HCT116 (cell line): ENCODE measurements at regions not wholly inside any gene's neighbourhood (a gene's known extent, or its start where the extent isn't known, plus 50 kb on each side); places are given as distances from the start of the nearest gene placed in this dataset.

Source experiments
- ATAC-seq: fragments of 200-7000 bp; cut with Tn5 transposase; 2 replicates; pipeline ENCODE4 v1.9.1; 2020; ENCODE audit warnings: mild to moderate bottlenecking, moderate library complexity
- BruUV-seq: library from RNA; stranded (reverse); fragments of 400-500 nt; replicated peaks from 2 replicates; lab custom pipeline; 2021; lab: Mats Ljungman, UMichigan
- CTCF ChIA-PET: fragments of 300-600 bp; sonication (Branson Sonifier 250); formaldehyde crosslinking; loops from one replicate; lab custom pipeline; 2021; ENCODE audit warnings: antibody characterized with exemption; lab: Charles Lee
- POLR2A ChIA-PET: fragments of 300-600, 350-600 bp; sonication (Branson Sonifier 250); formaldehyde crosslinking; loops from one replicate; lab custom pipeline; 2021; ENCODE audit warnings: antibody characterized with exemption; lab: Charles Lee
- RAD21 ChIA-PET, 2 experiments: fragments of 300-600 bp; sonication (Branson Sonifier 250); formaldehyde crosslinking; loops; one replicate each; lab custom pipeline; 2023; ENCODE audit warnings: low total read pairs in 2 of 2; ENCODE audit not compliant: uncharacterized antibody in 2 of 2, unreplicated experiment in 2 of 2, low non-redundant PET in 1 of 2; lab: Charles Lee
- DNase-seq: peaks from one replicate; pipeline ENCODE4 v3.0.0-alpha.2; 2010; ENCODE audit warnings: low read depth, low spot score
- H2AFZ ChIP-seq: fragments of 200-600 bp; shearing (Covaris generic), sonication (generic); 2 replicates; pipeline ENCODE4 v1.6.1; 2017; ENCODE audit warnings: low read depth, mixed run types, mixed read lengths, antibody characterized with exemption, low read length; ENCODE audit not compliant: poor library complexity, severe bottlenecking
- H3K27ac ChIP-seq: 2 replicates; pipeline ENCODE4 v1.5.1; 2012; ENCODE audit warnings: low read depth, low read length
- H3K27me3 ChIP-seq: fragments of 200-600 bp; sonication (generic); 2 replicates; pipeline ENCODE4 v1.6.1; 2016; ENCODE audit warnings: mixed run types, low read length, mixed read lengths; ENCODE audit not compliant: insufficient read depth
- H3K36me3 ChIP-seq, 2 experiments: fragments of 200-500 bp in 1 of 2; fragments of 200-600 bp in 1 of 2; sonication (Bioruptor generic) in 1 of 2; sonication (generic) in 1 of 2; 2 replicates each; pipeline versions ENCODE4 v1.5.1 to v1.6.1; 2014 to 2016; ENCODE audit warnings: low read length in 2 of 2, inconsistent platforms in 1 of 2, mixed read lengths in 1 of 2, mixed run types in 1 of 2; ENCODE audit not compliant: insufficient read depth in 2 of 2, control insufficient read depth in 1 of 2
- H3K4me1 ChIP-seq, 2 experiments: fragments of 200-600 bp in 1 of 2; sonication (generic) in 1 of 2; 2 replicates each; pipeline versions ENCODE4 v1.5.1 to v1.6.1; 2012 to 2017; ENCODE audit warnings: low read length in 2 of 2, inconsistent platforms in 1 of 2, mild to moderate bottlenecking in 1 of 2, mixed read lengths in 1 of 2, mixed run types in 1 of 2, moderate library complexity in 1 of 2; ENCODE audit not compliant: insufficient read depth in 2 of 2, control insufficient read depth in 1 of 2
- H3K4me2 ChIP-seq: fragments of 200-600 bp; sonication (generic); 2 replicates; pipeline ENCODE4 v1.6.1; 2017; ENCODE audit warnings: mixed run types, low read length, mixed read lengths
- H3K4me3 ChIP-seq, 2 experiments: fragments of 200-600 bp in 1 of 2; sonication (generic) in 1 of 2; replicated peaks in 1 of 2; 2 replicates each; pipeline ENCODE4 v1.5.1; 2011 to 2016; ENCODE audit warnings: low read length in 2 of 2, control low read depth in 1 of 2, low read depth in 1 of 2, mild to moderate bottlenecking in 1 of 2, mixed read lengths in 1 of 2, mixed run types in 1 of 2
- H3K79me2 ChIP-seq: fragments of 200-600 bp; sonication (generic); 2 replicates; pipeline ENCODE4 v1.6.1; 2017; ENCODE audit warnings: mild to moderate bottlenecking, mixed run types, low read length, moderate library complexity, mixed read lengths; ENCODE audit not compliant: insufficient read depth
- H3K9ac ChIP-seq: fragments of 200-600 bp; sonication (generic); 2 replicates; pipeline ENCODE4 v1.6.1; 2016; ENCODE audit warnings: low read length, mixed read lengths
- H3K9me2 ChIP-seq: fragments of 200-600 bp; sonication (generic), shearing (Covaris generic); 2 replicates; pipeline ENCODE4 v1.6.1; 2017; ENCODE audit warnings: mixed run types, mild to moderate bottlenecking, moderate library complexity; ENCODE audit not compliant: insufficient read depth
- H3K9me3 ChIP-seq, 2 experiments: fragments of 200-500 bp in 1 of 2; fragments of 200-600 bp in 1 of 2; sonication (Bioruptor generic) in 1 of 2; sonication (generic) in 1 of 2; 2 replicates each; pipeline ENCODE4 v1.6.1; 2014 to 2017; ENCODE audit warnings: low read length in 2 of 2, mixed read lengths in 2 of 2, inconsistent platforms in 1 of 2, low read depth in 1 of 2, mild to moderate bottlenecking in 1 of 2, mixed run types in 1 of 2, moderate library complexity in 1 of 2; ENCODE audit not compliant: control insufficient read depth in 1 of 2, insufficient read depth in 1 of 2
- H4K20me1 ChIP-seq: fragments of 200-600 bp; sonication (generic), shearing (Covaris generic); 2 replicates; pipeline ENCODE4 v1.6.1; 2017; ENCODE audit warnings: mixed run types, mild to moderate bottlenecking, moderate library complexity; ENCODE audit not compliant: insufficient read depth
- ATF3 ChIP-seq: IDR thresholded peaks from 2 replicates; pipeline ENCODE4 v1.6.1; 2012
- CTCF ChIP-seq, 3 experiments: fragments of 200-600 bp in 1 of 3; sonication (generic) in 1 of 3; IDR thresholded peaks in 2 of 3; conservative IDR thresholded peaks in 1 of 3; 2 replicates each; pipeline ENCODE4 v1.5.1; 2012 to 2017; ENCODE audit warnings: low read depth in 2 of 3, low read length in 2 of 3, antibody characterized with exemption in 1 of 3, borderline replicate concordance in 1 of 3, control low read depth in 1 of 3, mild to moderate bottlenecking in 1 of 3, mixed read lengths in 1 of 3, mixed run types in 1 of 3, moderate library complexity in 1 of 3; ENCODE audit not compliant: insufficient read depth in 1 of 3
- EGR1 ChIP-seq: IDR thresholded peaks from 2 replicates; pipeline ENCODE4 v1.6.1; 2012; ENCODE audit warnings: low read depth
- ELF1 ChIP-seq: IDR thresholded peaks from 2 replicates; pipeline ENCODE4 v1.6.1; 2012; ENCODE audit warnings: low read depth, borderline replicate concordance
- EZH2 ChIP-seq: fragments of 200-600 bp; sonication (generic); IDR thresholded peaks from 2 replicates; pipeline ENCODE4 v1.6.1; 2017; ENCODE audit warnings: antibody characterized with exemption, mixed run types
- EZH2phosphoT487 ChIP-seq: fragments of 200-600 bp; IDR thresholded peaks from 2 replicates; pipeline ENCODE4 v1.6.1; 2018; ENCODE audit warnings: antibody characterized with exemption, borderline replicate concordance
- FOSL1 ChIP-seq: IDR thresholded peaks from 2 replicates; pipeline ENCODE4 v1.6.1; 2012; ENCODE audit warnings: low read depth
- JUND ChIP-seq: IDR thresholded peaks from 2 replicates; pipeline ENCODE4 v1.6.1; 2012
- MAX ChIP-seq: IDR thresholded peaks from 2 replicates; pipeline ENCODE4 v1.6.1; 2012
- REST ChIP-seq: IDR thresholded peaks from 2 replicates; pipeline ENCODE4 v1.6.1; 2012; ENCODE audit warnings: low read depth
- SP1 ChIP-seq: IDR thresholded peaks from 2 replicates; pipeline ENCODE4 v1.6.1; 2012; ENCODE audit warnings: low read depth
- TCF7L2 ChIP-seq: IDR thresholded peaks from 2 replicates; pipeline ENCODE4 v1.7.0; 2011; ENCODE audit warnings: borderline replicate concordance, inconsistent platforms; ENCODE audit not compliant: insufficient read depth, insufficient read length; ENCODE audit errors: extremely low read depth
- YY1 ChIP-seq: IDR thresholded peaks from 2 replicates; pipeline ENCODE4 v1.6.1; 2011; ENCODE audit warnings: low read length, low read depth, moderate library complexity, mild to moderate bottlenecking; ENCODE audit not compliant: insufficient replicate concordance; ENCODE audit errors: extremely low read depth
- ZFX ChIP-seq: fragments of 450-650 bp; IDR thresholded peaks from 2 replicates; pipeline ENCODE4 v1.6.1; 2017
- ZNF274 ChIP-seq: fragments of 200-500 bp; sonication (Bioruptor generic); IDR thresholded peaks from 2 replicates; pipeline ENCODE4 v1.6.1; 2014; ENCODE audit warnings: mild to moderate bottlenecking, low read depth, low read length, inconsistent platforms
- intact Hi-C: fragments of 100-400 bp; cut with micrococcal nuclease; formaldehyde crosslinking; loops from 2 replicates; pipeline ENCODE4 v1.10.0; 2022

GRCh38 chr4:79466621-79467020 lies 58.6 kb upstream of the GK2 start:
- ATAC-seq = no peak
- H3K4me3 ChIP-seq = no peak overlapping the region
- TF ChIP-seq JUND = no peak
- no peak for TF ChIP-seq TCF7L2
- TF ChIP-seq SP1 = no peak
- TF ChIP-seq ZNF274 = no peak
- TF ChIP-seq CTCF (IDR thresholded peaks at IDR 0.05 in 2 of 3, conservative IDR thresholded peaks at IDR 0.05 in 1 of 3; ENCODE audit: borderline replicate concordance in 1 of 3, insufficient read depth in 1 of 3, low read depth in 2 of 3, low read length in 2 of 3) = no peak
- no peak for TF ChIP-seq MAX
- TF ChIP-seq YY1 = no peak
- no peak for TF ChIP-seq EZH2phosphoT487
- TF ChIP-seq EGR1 = no peak
- TF ChIP-seq ZFX = no peak
- no peak for TF ChIP-seq ATF3
- TF ChIP-seq REST = no peak
- no peak for TF ChIP-seq EZH2
- TF ChIP-seq ELF1 = no peak
- no peak for TF ChIP-seq FOSL1
- H3K36me3 ChIP-seq = no peaks in the 10 kb centered on the region
- ChIA-PET CTCF (no interaction called here), POLR2A (no interaction called here), RAD21 (no interaction called here)
- no peaks in the 10 kb centered on the region for H3K4me1 ChIP-seq
- H3K79me2 ChIP-seq = no peaks in the 10 kb centered on the region
- no peak overlapping the region for H3K9ac ChIP-seq
- no peak overlapping the region for H2AFZ ChIP-seq
- DNase-seq = no peak
- intact Hi-C loops = no loop called here
- no peak overlapping the region for H3K4me2 ChIP-seq
- no TSS peak for BruUV-seq
- no peaks in the 10 kb centered on the region for H4K20me1 ChIP-seq
- peaks cover 5% of the 10 kb centered on the region; the same call in 1 of the 2 replicates for H3K27me3 ChIP-seq
- H3K9me2 ChIP-seq = no peaks in the 10 kb centered on the region
- no peak overlapping the region for H3K27ac ChIP-seq
- no peaks in the 10 kb centered on the region for H3K9me3 ChIP-seq
